Uterus (tissue), 3 donors: ENCODE measurements at regions not wholly inside any gene's neighbourhood (a gene's known extent, or its start where the extent isn't known, plus 50 kb on each side); places are given as distances from the start of the nearest gene placed in this dataset.

Experiments used
- DNase-seq, 2 donors: peaks; one replicate each; pipeline ENCODE4 v3.0.0-alpha.2; 2019 to 2020
- H3K27ac ChIP-seq, 2 donors: fragments of 200-600 bp; sonication (generic); 1 replicate in 1 of 2; 2 replicates in 1 of 2; pipeline ENCODE4 v1.5.1; 2016 to 2018
- H3K27me3 ChIP-seq, 2 donors: fragments of 200-600 bp; sonication (generic); one replicate each; pipeline ENCODE4 v1.5.1; 2018 to 2019; ENCODE audit warnings: control low read depth in 1 of 2
- H3K36me3 ChIP-seq, 2 donors: fragments of 200-600 bp; sonication (generic); one replicate each; pipeline ENCODE4 v1.5.1; 2019; ENCODE audit warnings: control low read depth in 1 of 2
- H3K4me1 ChIP-seq, 2 donors: fragments of 200-600 bp; sonication (generic); one replicate each; pipeline ENCODE4 v1.5.1; 2018 to 2019; ENCODE audit warnings: control low read depth in 1 of 2
- H3K4me3 ChIP-seq, 2 donors: fragments of 200-600 bp; sonication (generic); 1 replicate in 1 of 2; 2 replicates in 1 of 2; pipeline ENCODE4 v1.5.1; 2018 to 2019; ENCODE audit warnings: mild to moderate bottlenecking in 1 of 2
- H3K9me3 ChIP-seq, 2 donors: fragments of 200-600 bp; sonication (generic); one replicate each; pipeline ENCODE4 v1.5.1; 2019; ENCODE audit warnings: control low read depth in 1 of 2
- POLR2A ChIP-seq, 2 donors: fragments of 450-650 bp; IDR thresholded peaks; one replicate each; pipeline ENCODE4 v1.6.1; 2016; ENCODE audit warnings: antibody characterized with exemption in 2 of 2, mild to moderate bottlenecking in 1 of 2, moderate library complexity in 1 of 2
- intact Hi-C: fragments of 100-400 bp; cut with DNase I; formaldehyde crosslinking; loops from one replicate; pipeline ENCODE4 v1.15.1; 2023; ENCODE audit warnings: low total_unique reads
- TF ChIP-seq, protein P1 (sequence below), 4 experiments: fragments of 200-600 bp in 2 of 4; fragments of 450-650 bp in 2 of 4; sonication (generic) in 2 of 4; IDR thresholded peaks; one replicate each; pipeline ENCODE4 v1.5.1; 2016 to 2019; ENCODE audit warnings: antibody characterized with exemption in 4 of 4, mild to moderate bottlenecking in 2 of 4, moderate library complexity in 1 of 4
- donor health status: DM: yes; HTN: yes; CAD: no.

DNA sequence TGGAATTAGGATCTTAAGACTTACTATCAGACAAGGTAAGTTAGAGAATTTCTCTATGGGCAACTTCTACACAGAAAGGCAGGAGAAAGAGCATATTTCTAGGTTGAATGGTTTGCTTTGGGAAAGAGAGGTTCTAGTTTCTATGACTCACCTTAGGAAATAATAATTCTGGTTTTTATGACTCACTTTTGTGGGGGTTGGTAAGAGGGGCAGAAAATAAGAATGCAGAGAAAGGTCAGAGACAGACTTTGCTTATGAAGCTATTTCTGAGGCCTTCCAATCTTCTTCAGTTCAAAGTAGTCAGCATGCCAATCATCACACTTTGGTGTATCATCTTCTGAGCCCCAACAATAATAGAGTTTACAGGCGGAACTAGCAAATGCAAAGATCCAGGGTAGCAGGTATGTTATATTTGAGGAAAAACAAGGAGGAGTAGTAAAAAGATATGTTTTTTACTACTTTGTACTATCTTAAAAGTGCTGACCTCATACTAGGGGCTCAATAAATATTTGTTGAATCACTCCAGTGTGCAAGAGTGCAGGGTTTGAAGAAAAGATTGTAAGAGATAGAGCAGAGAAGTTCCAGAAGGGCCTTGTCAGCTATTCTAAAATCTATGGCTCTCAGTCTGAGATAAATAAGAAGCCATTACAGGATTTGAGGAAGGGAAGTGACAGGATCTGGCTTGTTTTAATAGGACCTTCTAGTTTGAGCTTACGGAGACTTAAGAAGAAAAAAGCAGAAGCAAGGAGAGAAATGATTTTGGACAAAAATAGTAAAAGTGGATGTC lies 56.7 kb upstream of the LRFN5 start:
- no peak overlapping the region for H3K4me3 ChIP-seq
- no peaks in the 10 kb centered on the region for H3K4me1 ChIP-seq
- H3K27ac ChIP-seq = peak overlapping the region in 1 of 2 donors; percentile 6
- H3K36me3 ChIP-seq = no peaks in the 10 kb centered on the region
- intact Hi-C loops = no loop called here
- no peaks in the 10 kb centered on the region for H3K9me3 ChIP-seq
- TF ChIP-seq, protein P1, sequence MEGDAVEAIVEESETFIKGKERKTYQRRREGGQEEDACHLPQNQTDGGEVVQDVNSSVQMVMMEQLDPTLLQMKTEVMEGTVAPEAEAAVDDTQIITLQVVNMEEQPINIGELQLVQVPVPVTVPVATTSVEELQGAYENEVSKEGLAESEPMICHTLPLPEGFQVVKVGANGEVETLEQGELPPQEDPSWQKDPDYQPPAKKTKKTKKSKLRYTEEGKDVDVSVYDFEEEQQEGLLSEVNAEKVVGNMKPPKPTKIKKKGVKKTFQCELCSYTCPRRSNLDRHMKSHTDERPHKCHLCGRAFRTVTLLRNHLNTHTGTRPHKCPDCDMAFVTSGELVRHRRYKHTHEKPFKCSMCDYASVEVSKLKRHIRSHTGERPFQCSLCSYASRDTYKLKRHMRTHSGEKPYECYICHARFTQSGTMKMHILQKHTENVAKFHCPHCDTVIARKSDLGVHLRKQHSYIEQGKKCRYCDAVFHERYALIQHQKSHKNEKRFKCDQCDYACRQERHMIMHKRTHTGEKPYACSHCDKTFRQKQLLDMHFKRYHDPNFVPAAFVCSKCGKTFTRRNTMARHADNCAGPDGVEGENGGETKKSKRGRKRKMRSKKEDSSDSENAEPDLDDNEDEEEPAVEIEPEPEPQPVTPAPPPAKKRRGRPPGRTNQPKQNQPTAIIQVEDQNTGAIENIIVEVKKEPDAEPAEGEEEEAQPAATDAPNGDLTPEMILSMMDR (IDR thresholded peaks at IDR 0.05) = no peak
- TF ChIP-seq POLR2A (IDR thresholded peaks at IDR 0.05) = no peak
- no peak for DNase-seq
- H3K27me3 ChIP-seq = no peaks in the 10 kb centered on the region

DNA sequence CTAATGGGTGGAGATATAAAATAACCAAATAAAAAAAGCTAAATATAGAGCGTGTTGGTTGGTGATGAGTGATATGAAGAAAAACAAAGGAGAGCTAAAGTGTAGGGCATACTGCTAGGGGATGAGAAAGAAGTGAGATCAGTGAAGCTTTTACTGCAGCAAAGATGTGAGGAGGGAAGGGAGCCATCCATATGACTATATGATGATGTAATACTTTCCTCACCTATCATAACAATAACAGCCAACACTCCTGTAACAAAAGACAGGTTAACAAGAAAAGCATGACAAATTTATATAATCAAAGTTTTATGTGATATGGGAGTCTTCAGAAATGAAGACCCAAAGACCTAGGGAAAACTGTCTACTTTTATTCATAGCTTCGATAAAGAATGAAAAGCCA lies 57.4 kb upstream of the LRFN5 start:
- H3K27ac ChIP-seq = no peak overlapping the region
- H3K4me1 ChIP-seq = no peaks in the 10 kb centered on the region
- TF ChIP-seq, protein P1 (IDR thresholded peaks at IDR 0.05) = no peak
- TF ChIP-seq POLR2A (IDR thresholded peaks at IDR 0.05) = no peak
- H3K36me3 ChIP-seq = no peaks in the 10 kb centered on the region
- H3K27me3 ChIP-seq = no peaks in the 10 kb centered on the region
- intact Hi-C loops = no loop called here
- DNase-seq = no peak
- H3K9me3 ChIP-seq = no peaks in the 10 kb centered on the region
- H3K4me3 ChIP-seq = no peak overlapping the region

DNA sequence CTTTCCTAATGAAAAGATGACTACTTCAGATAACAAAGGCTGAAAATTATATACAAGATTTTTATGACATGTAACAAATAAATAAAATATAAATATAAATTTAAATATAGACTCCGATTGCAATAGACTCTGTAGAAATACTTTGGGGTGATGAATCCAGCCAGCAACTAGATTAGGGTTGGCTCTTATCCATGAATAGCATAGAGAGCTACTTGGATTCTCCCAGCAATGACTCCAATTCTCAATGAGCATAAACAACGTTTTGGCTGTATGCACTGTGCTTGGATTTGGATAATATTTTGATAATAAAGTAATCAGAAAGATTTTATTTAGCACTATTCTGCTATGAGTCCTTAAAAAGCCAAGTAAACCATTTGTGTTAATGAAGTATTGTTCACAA lies 58.0 kb upstream of the LRFN5 start:
- DNase-seq = no peak
- intact Hi-C loops = no loop called here
- no peaks in the 10 kb centered on the region for H3K4me1 ChIP-seq
- TF ChIP-seq, protein P1 (IDR thresholded peaks at IDR 0.05) = no peak
- TF ChIP-seq POLR2A (IDR thresholded peaks at IDR 0.05) = no peak
- no peak overlapping the region for H3K27ac ChIP-seq
- no peaks in the 10 kb centered on the region for H3K27me3 ChIP-seq
- no peak overlapping the region for H3K4me3 ChIP-seq
- no peaks in the 10 kb centered on the region for H3K9me3 ChIP-seq
- H3K36me3 ChIP-seq = no peaks in the 10 kb centered on the region

DNA sequence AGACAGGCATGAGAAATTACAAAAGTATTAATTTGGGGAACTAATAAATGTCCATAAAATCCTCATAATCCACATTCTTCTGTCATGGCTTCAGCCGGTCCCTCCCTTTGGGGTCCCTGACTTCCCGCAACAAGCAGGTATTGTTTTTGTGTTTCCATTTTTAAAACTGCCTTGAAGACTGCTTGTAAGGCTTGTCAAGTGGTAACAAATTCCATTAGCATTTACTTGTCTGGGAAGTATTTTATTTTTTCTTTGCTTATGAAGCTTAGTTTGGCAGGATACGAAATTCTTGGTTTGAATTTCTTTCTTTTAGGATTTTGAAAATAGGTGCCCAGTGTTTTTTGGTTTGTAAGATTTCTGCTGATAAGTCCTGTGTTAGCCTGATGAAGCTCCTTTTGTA lies 65.3 kb upstream of the LRFN5 start:
- Histone ChIP-seq H3K4me1 (no peaks in the 10 kb centered on the region), H3K36me3 (no peaks in the 10 kb centered on the region), H3K4me3 (no peak overlapping the region), H3K9me3 (no peaks in the 10 kb centered on the region), H3K27me3 (no peaks in the 10 kb centered on the region), H3K27ac (no peak overlapping the region)
- DNase-seq = no peak
- no peak for TF ChIP-seq POLR2A (IDR thresholded peaks at IDR 0.05)
- TF ChIP-seq, protein P1 (IDR thresholded peaks at IDR 0.05) = no peak
- intact Hi-C loops = no loop called here

DNA sequence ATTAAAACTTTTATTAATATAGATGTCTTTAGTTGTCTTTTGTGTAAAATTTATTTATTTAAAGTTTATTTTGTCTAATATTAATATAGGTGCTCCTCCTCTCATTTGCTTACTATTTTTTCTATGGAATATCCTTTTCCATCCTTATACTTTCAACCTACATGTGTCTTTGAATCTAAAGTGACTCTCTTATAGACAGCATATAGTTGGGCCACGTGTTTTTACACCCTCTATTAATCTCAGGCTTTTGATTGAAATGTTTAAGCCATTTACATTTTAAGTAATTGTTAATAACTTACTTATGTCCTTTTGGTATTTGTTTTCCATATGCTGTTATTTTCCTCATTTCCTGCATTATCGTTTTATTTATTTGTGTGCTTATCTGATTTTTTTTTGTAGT lies 74.4 kb upstream of the LRFN5 start:
- H3K27me3 ChIP-seq = no peaks in the 10 kb centered on the region
- no peaks in the 10 kb centered on the region for H3K4me1 ChIP-seq
- H3K36me3 ChIP-seq = no peaks in the 10 kb centered on the region
- no peak for DNase-seq
- H3K27ac ChIP-seq = no peak overlapping the region
- intact Hi-C loops = no loop called here
- H3K9me3 ChIP-seq = no peaks in the 10 kb centered on the region
- TF ChIP-seq, protein P1 (IDR thresholded peaks at IDR 0.05) = no peak
- no peak for TF ChIP-seq POLR2A (IDR thresholded peaks at IDR 0.05)
- H3K4me3 ChIP-seq = no peak overlapping the region
